SK-N-SH treated with all-trans-retinoic acid at 6 μM for 48 hours (cell line): ENCODE measurements at regions not wholly inside any gene's neighbourhood (a gene's known extent, or its start where the extent isn't known, plus 50 kb on each side); places are given as distances from the start of the nearest gene placed in this dataset.
"Not testable (repeated sequence)": the region's sequence is repeated elsewhere in the genome, so short reads cannot be mapped to it uniquely, and the experiment has no call there.

Experiments used
- PATZ1 ChIP-seq: fragments of 250-450 bp; sonication (Bioruptor Pico); IDR thresholded peaks from 2 replicates; pipeline ENCODE4 v1.8.0; 2020; ENCODE audit warnings: mild to moderate bottlenecking, moderate library complexity, borderline replicate concordance
- RARB ChIP-seq: fragments of 250-450 bp; sonication (Bioruptor Pico); IDR thresholded peaks from 2 replicates; pipeline ENCODE4 v1.8.0; 2021; ENCODE audit warnings: mild to moderate bottlenecking, moderate library complexity
- ZC3H10 ChIP-seq: fragments of 250-450 bp; sonication (Bioruptor Pico); IDR thresholded peaks from 2 replicates; pipeline ENCODE4 v1.5.1; 2021; ENCODE audit warnings: mild to moderate bottlenecking, moderate library complexity
- ZFP3 ChIP-seq: fragments of 250-450 bp; sonication (Bioruptor Pico); IDR thresholded peaks from 2 replicates; pipeline ENCODE4 v1.5.0; 2020; ENCODE audit warnings: mild to moderate bottlenecking, moderate library complexity
- ZNF70 ChIP-seq: fragments of 450-650 bp; formaldehyde crosslinking; IDR thresholded peaks from 2 replicates; pipeline ENCODE4 v1.5.0; 2020; ENCODE audit warnings: mild to moderate bottlenecking, moderate library complexity
- ZNF8 ChIP-seq: fragments of 450-650 bp; formaldehyde crosslinking; IDR thresholded peaks from 2 replicates; pipeline ENCODE4 v1.5.0; 2020; ENCODE audit warnings: mild to moderate bottlenecking, moderate library complexity
- TF ChIP-seq, protein P1 (sequence below): fragments of 250-450 bp; sonication (Bioruptor Pico); IDR thresholded peaks from 2 replicates; pipeline ENCODE4 v1.5.1; 2021; ENCODE audit warnings: mild to moderate bottlenecking, moderate library complexity

DNA sequence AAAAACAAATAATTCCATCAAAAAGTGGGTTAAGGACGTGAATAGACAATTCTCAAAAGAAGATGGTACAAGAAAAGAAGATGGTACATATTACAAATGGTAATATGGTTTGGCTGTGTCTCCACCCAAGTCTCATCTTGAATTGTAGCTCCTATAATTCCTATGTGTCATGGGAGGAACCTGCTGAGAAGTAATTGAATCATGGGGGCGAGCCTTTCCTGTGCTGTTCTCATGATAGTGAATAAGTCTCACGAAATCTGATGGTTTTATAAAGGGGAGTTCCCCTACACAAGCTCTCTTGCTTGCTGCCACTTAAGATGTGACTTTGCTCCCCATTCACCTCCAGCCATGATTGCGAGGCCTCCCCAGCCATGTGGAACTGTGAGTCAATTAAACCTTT is 172.9 kb downstream of the C11orf91 start:
- not testable (repeated sequence) for TF ChIP-seq ZNF8 (CRISPR knock-in tag); PATZ1 (CRISPR knock-in tag); RARB; ZC3H10 (CRISPR knock-in tag); ZFP3; ZNF70 (CRISPR knock-in tag)
- TF ChIP-seq, protein P1, sequence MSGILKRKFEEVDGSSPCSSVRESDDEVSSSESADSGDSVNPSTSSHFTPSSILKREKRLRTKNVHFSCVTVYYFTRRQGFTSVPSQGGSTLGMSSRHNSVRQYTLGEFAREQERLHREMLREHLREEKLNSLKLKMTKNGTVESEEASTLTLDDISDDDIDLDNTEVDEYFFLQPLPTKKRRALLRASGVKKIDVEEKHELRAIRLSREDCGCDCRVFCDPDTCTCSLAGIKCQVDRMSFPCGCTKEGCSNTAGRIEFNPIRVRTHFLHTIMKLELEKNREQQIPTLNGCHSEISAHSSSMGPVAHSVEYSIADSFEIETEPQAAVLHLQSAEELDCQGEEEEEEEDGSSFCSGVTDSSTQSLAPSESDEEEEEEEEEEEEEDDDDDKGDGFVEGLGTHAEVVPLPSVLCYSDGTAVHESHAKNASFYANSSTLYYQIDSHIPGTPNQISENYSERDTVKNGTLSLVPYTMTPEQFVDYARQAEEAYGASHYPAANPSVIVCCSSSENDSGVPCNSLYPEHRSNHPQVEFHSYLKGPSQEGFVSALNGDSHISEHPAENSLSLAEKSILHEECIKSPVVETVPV (CRISPR knock-in tag), result not testable (repeated sequence)
